IMR-90 (cell line): ENCODE measurements at regions not wholly inside any gene's neighbourhood (a gene's known extent, or its start where the extent isn't known, plus 50 kb on each side); places are given as distances from the start of the nearest gene placed in this dataset.

Experiments
- ATAC-seq: fragments of 200-7000 bp; cut with Tn5 transposase; 2 replicates; pipeline ENCODE4 v1.9.1; 2020; ENCODE audit warnings: low read depth, mild to moderate bottlenecking, moderate library complexity
- BruUV-seq: library from RNA; stranded (reverse); fragments of 400-500 nt; replicated peaks from 2 replicates; lab custom pipeline; 2021; lab: Mats Ljungman, UMichigan
- CTCF ChIA-PET: fragments of 300-600 bp; formaldehyde crosslinking; extraction: SDS; loops from one replicate; lab custom pipeline; 2021; ENCODE audit warnings: antibody characterized with exemption; lab: Yijun Ruan, JAX
- POLR2A ChIA-PET: fragments of 300-600 bp; sonication (Branson Sonifier 250); formaldehyde crosslinking; loops from one replicate; lab custom pipeline; 2022; ENCODE audit warnings: antibody characterized with exemption; ENCODE audit not compliant: unreplicated experiment; lab: Charles Lee
- DNase-seq: peaks from one replicate; pipeline ENCODE4 v3.0.0; 2013
- H2AFZ ChIP-seq: replicated peaks from 2 replicates; pipeline ENCODE3; 2013; ENCODE audit warnings: low read length, mild to moderate bottlenecking; ENCODE audit not compliant: poor library complexity
- H2AK5ac ChIP-seq: 2 replicates; pipeline ENCODE4 v1.6.1; 2013; ENCODE audit warnings: low read depth, low read length, inconsistent platforms
- H2AK9ac ChIP-seq: replicated peaks from 2 replicates; pipeline ENCODE3; 2013; ENCODE audit warnings: mild to moderate bottlenecking, low read depth, low read length, moderate library complexity; ENCODE audit not compliant: poor library complexity
- H2BK120ac ChIP-seq: 2 replicates; pipeline ENCODE4 v1.6.1; 2013; ENCODE audit warnings: low read depth, low read length, inconsistent platforms
- H2BK15ac ChIP-seq: 3 replicates; pipeline ENCODE4 v1.6.1; 2013; ENCODE audit warnings: low read depth, low read length, inconsistent platforms
- H2BK20ac ChIP-seq: 2 replicates; pipeline ENCODE4 v1.6.1; 2013; ENCODE audit warnings: low read depth, mild to moderate bottlenecking, inconsistent platforms, low read length, moderate library complexity
- H2BK5ac ChIP-seq: 2 replicates; pipeline ENCODE4 v1.6.1; 2013; ENCODE audit warnings: mild to moderate bottlenecking, low read depth, low read length, inconsistent platforms; ENCODE audit not compliant: poor library complexity, severe bottlenecking
- H3K14ac ChIP-seq: replicated peaks from 2 replicates; pipeline ENCODE4 v1.6.1; 2013; ENCODE audit warnings: low read depth, low read length, inconsistent platforms
- H3K18ac ChIP-seq: 2 replicates; pipeline ENCODE4 v1.6.1; 2013; ENCODE audit warnings: low read depth, low read length, control low read depth
- H3K23ac ChIP-seq: 2 replicates; pipeline ENCODE4 v1.6.1; 2013; ENCODE audit warnings: low read depth, low read length, inconsistent platforms
- H3K27ac ChIP-seq: 2 replicates; pipeline ENCODE4 v1.5.1; 2013; ENCODE audit warnings: mild to moderate bottlenecking, control low read depth, low read length; ENCODE audit not compliant: insufficient read depth
- H3K27me3 ChIP-seq: 2 replicates; pipeline ENCODE4 v1.6.1; 2013; ENCODE audit warnings: low read length; ENCODE audit not compliant: control insufficient read depth, insufficient read depth
- H3K36me3 ChIP-seq: 2 replicates; pipeline ENCODE4 v1.6.1; 2013; ENCODE audit warnings: low read length, mixed read lengths; ENCODE audit not compliant: control insufficient read depth, insufficient read depth
- H3K4ac ChIP-seq: 2 replicates; pipeline ENCODE4 v1.6.1; 2013; ENCODE audit warnings: low read depth, low read length, inconsistent platforms
- H3K4me1 ChIP-seq: 2 replicates; pipeline ENCODE4 v1.6.1; 2013; ENCODE audit warnings: low read length, mixed read lengths; ENCODE audit not compliant: control insufficient read depth, insufficient read depth
- H3K4me2 ChIP-seq: 2 replicates; pipeline ENCODE4 v1.6.1; 2013; ENCODE audit warnings: low read depth, mild to moderate bottlenecking, control low read depth, low read length, moderate library complexity
- H3K4me3 ChIP-seq: 2 replicates; pipeline ENCODE4 v1.5.1; 2013; ENCODE audit warnings: low read depth, mild to moderate bottlenecking, control low read depth, low read length, moderate library complexity; ENCODE audit not compliant: insufficient read depth
- H3K56ac ChIP-seq: 2 replicates; pipeline ENCODE4 v1.6.1; 2013; ENCODE audit warnings: low read length, inconsistent platforms; ENCODE audit not compliant: insufficient read depth; ENCODE audit errors: extremely low read depth
- H3K79me1 ChIP-seq, 2 experiments: 2 replicates each; pipeline ENCODE4 v1.6.1; 2013; ENCODE audit warnings: low read length in 2 of 2, inconsistent platforms in 1 of 2, low read depth in 1 of 2
- H3K9ac ChIP-seq: 2 replicates; pipeline ENCODE4 v1.6.1; 2013; ENCODE audit warnings: low read depth, low read length, control low read depth
- H3K9me1 ChIP-seq: 2 replicates; pipeline ENCODE4 v1.6.1; 2013; ENCODE audit warnings: low read length, inconsistent platforms; ENCODE audit not compliant: insufficient read depth
- H3K9me3 ChIP-seq: 2 replicates; pipeline ENCODE4 v1.6.1; 2013; ENCODE audit warnings: low read length; ENCODE audit not compliant: control insufficient read depth, insufficient read depth
- H4K20me1 ChIP-seq: 2 replicates; pipeline ENCODE4 v1.6.1; 2013; ENCODE audit warnings: low read length, inconsistent platforms; ENCODE audit not compliant: insufficient read depth
- H4K5ac ChIP-seq: 2 replicates; pipeline ENCODE4 v1.6.1; 2013; ENCODE audit warnings: mild to moderate bottlenecking, low read depth, low read length, control low read depth
- H4K8ac ChIP-seq, 2 experiments: 2 replicates each; pipeline ENCODE4 v1.6.1; 2013; ENCODE audit warnings: low read depth in 2 of 2, low read length in 2 of 2, control low read depth in 1 of 2, inconsistent platforms in 1 of 2
- H4K91ac ChIP-seq: 2 replicates; pipeline ENCODE4 v1.6.1; 2013; ENCODE audit warnings: low read depth, low read length, inconsistent platforms; ENCODE audit not compliant: insufficient read depth
- BHLHE40 ChIP-seq: fragments of 150-350 bp; IDR thresholded peaks from 2 replicates; pipeline ENCODE4 v1.6.1; 2016; ENCODE audit warnings: mild to moderate bottlenecking, low read depth, low read length
- CEBPB ChIP-seq: IDR thresholded peaks from 2 replicates; pipeline ENCODE4 v1.6.1; 2012; ENCODE audit warnings: low read depth, low read length, improper control_type of control experiment
- CHD1 ChIP-seq: IDR thresholded peaks from 2 replicates; pipeline ENCODE4 v1.6.1; 2012; ENCODE audit warnings: low read depth, low read length, improper control_type of control experiment
- FOS ChIP-seq: fragments of 150-350 bp; IDR thresholded peaks from 2 replicates; pipeline ENCODE4 v1.6.1; 2016; ENCODE audit warnings: low read depth, low read length
- MAFK ChIP-seq: IDR thresholded peaks from 2 replicates; pipeline ENCODE4 v1.6.1; 2012; ENCODE audit warnings: low read depth, low read length, improper control_type of control experiment
- MAZ ChIP-seq: IDR thresholded peaks from 2 replicates; pipeline ENCODE4 v1.6.1; 2012; ENCODE audit warnings: low read depth, mild to moderate bottlenecking, low read length, improper control_type of control experiment, moderate library complexity, borderline replicate concordance
- MXI1 ChIP-seq: IDR thresholded peaks from 2 replicates; pipeline ENCODE4 v1.6.1; 2012; ENCODE audit warnings: low read depth, mild to moderate bottlenecking, low read length, moderate library complexity, borderline replicate concordance
- POLR2A ChIP-seq: IDR thresholded peaks from 2 replicates; pipeline ENCODE4 v1.6.1; 2012; ENCODE audit warnings: mild to moderate bottlenecking, low read depth, low read length
- RAD21 ChIP-seq: IDR thresholded peaks from 2 replicates; pipeline ENCODE4 v1.6.1; 2012; ENCODE audit warnings: low read length, improper control_type of control experiment
- RCOR1 ChIP-seq: IDR thresholded peaks from 2 replicates; pipeline ENCODE4 v1.6.1; 2012; ENCODE audit warnings: mild to moderate bottlenecking, low read length, improper control_type of control experiment; ENCODE audit not compliant: insufficient replicate concordance
- SMC3 ChIP-seq: fragments of 150-350 bp; IDR thresholded peaks from 2 replicates; pipeline ENCODE4 v1.6.1; 2016; ENCODE audit warnings: low read depth, mild to moderate bottlenecking, antibody characterized with exemption, low read length, moderate library complexity
- USF2 ChIP-seq: fragments of 150-350 bp; IDR thresholded peaks from 2 replicates; pipeline ENCODE4 v1.6.1; 2017; ENCODE audit warnings: mild to moderate bottlenecking, antibody characterized with exemption, low read length, low read depth
- WGBS, 2 experiments: methylation state at CpG; one replicate each; pipeline versions ENCODE4 v1.1.5 to v1.1.7; 2013; ENCODE audit warnings: missing lambda C conversion rate in 2 of 2; ENCODE audit not compliant: insufficient read length in 1 of 2; ENCODE audit errors: extremely low coverage in 2 of 2; 5-methylcytosine and 5-hydroxymethylcytosine counted together
- dilution Hi-C: fragments of 300-500 bp; cut with HindIII; formaldehyde crosslinking; loops from one replicate; pipeline ENCODE4 v1.14.3; 2018; ENCODE audit warnings: low sequenced_read_pairs; ENCODE audit not compliant: unreplicated experiment
- in situ Hi-C: fragments of 300-500 bp; cut with MboI; formaldehyde crosslinking; loops from 3 replicates; pipeline ENCODE4 v1.14.3; 2019; ENCODE audit warnings: low sequenced_read_pairs, inconsistent platforms, mixed read lengths
- intact Hi-C: fragments of 100-400 bp; cut with micrococcal nuclease; formaldehyde crosslinking; loops from 2 replicates; pipeline ENCODE4 v1.10.0; 2022
- TF ChIP-seq, protein P1 (sequence below): conservative IDR thresholded peaks from 2 replicates; pipeline ENCODE4 v1.5.1; 2012; ENCODE audit warnings: mild to moderate bottlenecking, low read depth, low read length, improper control_type of control experiment
- TF ChIP-seq, protein P2 (sequence below): fragments of 150-350 bp; IDR thresholded peaks from 2 replicates; pipeline ENCODE4 v1.6.1; 2016; ENCODE audit warnings: low read depth, mild to moderate bottlenecking, low read length, moderate library complexity, borderline replicate concordance

GRCh38 chr15:72971766-72972165 is 80.5 kb upstream of the NEO1 start:
- Histone ChIP-seq H3K18ac (0 out of 2 replicates have a peak overlapping the region, but pooled peaks have one; percentile 10), H4K91ac (peak overlapping the region; percentile 49; the same call in 1 of the 2 replicates), H3K9me3 (no peaks in the 10 kb centered on the region), H3K9ac (0 out of 2 replicates have a peak overlapping the region, but pooled peaks have one; percentile 22), H4K8ac (peak overlapping the region; percentile 2 to 82; a peak in 3 of 4 replicates), H3K4me3 (peak overlapping the region; percentile 17; the same call in 1 of the 2 replicates), H3K4ac (peak overlapping the region; percentile 92), H3K27ac (peak overlapping the region; percentile 26; the same call in 1 of the 2 replicates), H3K4me2 (peak overlapping the region; percentile 68), H2BK15ac (no peak overlapping the region; the same call in 2 of the 3 replicates), H2BK120ac (peak overlapping the region; percentile 84), H2BK20ac (peak overlapping the region; percentile 85), H3K4me1 (peaks cover 8% of the 10 kb centered on the region), H4K20me1 (no peaks in the 10 kb centered on the region), H2AFZ (peak overlapping the region; percentile 87), H3K56ac (peak overlapping the region; percentile 59; the same call in 1 of the 2 replicates), H2BK5ac (peak overlapping the region; percentile 9), H4K5ac (peak overlapping the region; percentile 27), H3K79me1 (no peaks in the 10 kb centered on the region), H2AK5ac (no peak overlapping the region), H2AK9ac (no peak overlapping the region), H3K27me3 (no peaks in the 10 kb centered on the region; the same call in 1 of the 2 replicates), H3K36me3 (no peaks in the 10 kb centered on the region), H3K23ac (peak overlapping the region; percentile 63; the same call in 1 of the 2 replicates), H3K14ac (peak overlapping the region; percentile 88), H3K9me1 (peaks cover 9% of the 10 kb centered on the region; the same call in 1 of the 2 replicates)
- CTCF ChIA-PET, result interaction anchor here (0.6 kb wide), 1 partner anchor 41 kb away, joined by 3 read pairs; no protein-coding TSS in a partner anchor
- ATAC-seq, result no peak; the same call in 1 of the 2 replicates
- dilution Hi-C loops (no loop called here), intact Hi-C loops (no loop called here), in situ Hi-C loops (no loop called here)
- DNase-seq, result no peak
- WGBS, 2 experiments, result no CpG with 5 or more reads among the region's 7 CpGs
- no TSS peak for BruUV-seq
- TF ChIP-seq BHLHE40, result no peak
- TF ChIP-seq, protein P1, sequence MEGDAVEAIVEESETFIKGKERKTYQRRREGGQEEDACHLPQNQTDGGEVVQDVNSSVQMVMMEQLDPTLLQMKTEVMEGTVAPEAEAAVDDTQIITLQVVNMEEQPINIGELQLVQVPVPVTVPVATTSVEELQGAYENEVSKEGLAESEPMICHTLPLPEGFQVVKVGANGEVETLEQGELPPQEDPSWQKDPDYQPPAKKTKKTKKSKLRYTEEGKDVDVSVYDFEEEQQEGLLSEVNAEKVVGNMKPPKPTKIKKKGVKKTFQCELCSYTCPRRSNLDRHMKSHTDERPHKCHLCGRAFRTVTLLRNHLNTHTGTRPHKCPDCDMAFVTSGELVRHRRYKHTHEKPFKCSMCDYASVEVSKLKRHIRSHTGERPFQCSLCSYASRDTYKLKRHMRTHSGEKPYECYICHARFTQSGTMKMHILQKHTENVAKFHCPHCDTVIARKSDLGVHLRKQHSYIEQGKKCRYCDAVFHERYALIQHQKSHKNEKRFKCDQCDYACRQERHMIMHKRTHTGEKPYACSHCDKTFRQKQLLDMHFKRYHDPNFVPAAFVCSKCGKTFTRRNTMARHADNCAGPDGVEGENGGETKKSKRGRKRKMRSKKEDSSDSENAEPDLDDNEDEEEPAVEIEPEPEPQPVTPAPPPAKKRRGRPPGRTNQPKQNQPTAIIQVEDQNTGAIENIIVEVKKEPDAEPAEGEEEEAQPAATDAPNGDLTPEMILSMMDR, result no peak
- no peak for TF ChIP-seq USF2
- no peak for TF ChIP-seq CEBPB
- no peak for TF ChIP-seq RCOR1
- TF ChIP-seq MAZ, result no peak
- TF ChIP-seq FOS, result no peak
- TF ChIP-seq MAFK, result no peak
- TF ChIP-seq CHD1, result no peak
- TF ChIP-seq POLR2A, result no peak
- no peak for TF ChIP-seq MXI1
- no peak for TF ChIP-seq SMC3
- TF ChIP-seq, protein P2, sequence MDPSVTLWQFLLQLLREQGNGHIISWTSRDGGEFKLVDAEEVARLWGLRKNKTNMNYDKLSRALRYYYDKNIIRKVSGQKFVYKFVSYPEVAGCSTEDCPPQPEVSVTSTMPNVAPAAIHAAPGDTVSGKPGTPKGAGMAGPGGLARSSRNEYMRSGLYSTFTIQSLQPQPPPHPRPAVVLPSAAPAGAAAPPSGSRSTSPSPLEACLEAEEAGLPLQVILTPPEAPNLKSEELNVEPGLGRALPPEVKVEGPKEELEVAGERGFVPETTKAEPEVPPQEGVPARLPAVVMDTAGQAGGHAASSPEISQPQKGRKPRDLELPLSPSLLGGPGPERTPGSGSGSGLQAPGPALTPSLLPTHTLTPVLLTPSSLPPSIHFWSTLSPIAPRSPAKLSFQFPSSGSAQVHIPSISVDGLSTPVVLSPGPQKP, result no peak
- TF ChIP-seq RAD21, result no peak
- POLR2A ChIA-PET, result interaction anchor here (0.5 to 1.1 kb wide), 2 partner anchors 8 to 643 kb away, joined by 3 to 5 read pairs; no protein-coding TSS in a partner anchor
